CD14-positive monocyte (primary cell): ENCODE measurements at regions not wholly inside any gene's neighbourhood (a gene's known extent, or its start where the extent isn't known, plus 50 kb on each side); places are given as distances from the start of the nearest gene placed in this dataset.

Experiments used
- DNase-seq, 3 donors: peaks; one replicate each; pipeline ENCODE4 v3.0.0-alpha.2; 2011 to 2022
- H2AFZ ChIP-seq: 2 replicates; pipeline ENCODE4 v1.6.0; 2012; ENCODE audit warnings: mild to moderate bottlenecking, low read depth, low read length, inconsistent platforms; ENCODE audit not compliant: insufficient read depth, poor library complexity, severe bottlenecking
- H3K27ac ChIP-seq, 2 donors: 1 replicate in 1 of 2; 2 replicates in 1 of 2; pipeline ENCODE4 v1.5.1; 2012 to 2013; ENCODE audit warnings: low read length in 2 of 2, control low read depth in 1 of 2, inconsistent platforms in 1 of 2, low read depth in 1 of 2, mild to moderate bottlenecking in 1 of 2
- H3K27me3 ChIP-seq, 2 donors: one replicate each; pipeline versions ENCODE4 v1.6.0 to v1.6.1; 2011 to 2013; ENCODE audit warnings: low read length in 2 of 2; ENCODE audit not compliant: control insufficient read depth in 2 of 2, insufficient read depth in 2 of 2
- H3K36me3 ChIP-seq, 2 donors: replicated peaks in 1 of 2; 1 replicate in 1 of 2; 2 replicates in 1 of 2; pipeline versions ENCODE4 v1.5.1 to v1.6.1; 2012 to 2013; ENCODE audit warnings: low read length in 2 of 2, control low read depth in 1 of 2, inconsistent platforms in 1 of 2, mild to moderate bottlenecking in 1 of 2; ENCODE audit not compliant: insufficient read depth in 2 of 2, control insufficient read depth in 1 of 2
- H3K4me1 ChIP-seq, 2 donors: 1 replicate in 1 of 2; 2 replicates in 1 of 2; pipeline versions ENCODE4 v1.5.1 to v1.6.1; 2012 to 2013; ENCODE audit warnings: low read length in 2 of 2, control low read depth in 1 of 2, inconsistent platforms in 1 of 2, mild to moderate bottlenecking in 1 of 2, moderate library complexity in 1 of 2; ENCODE audit not compliant: insufficient read depth in 2 of 2, control insufficient read depth in 1 of 2
- H3K4me2 ChIP-seq: replicated peaks from 2 replicates; pipeline ENCODE3; 2012; ENCODE audit warnings: low read length, moderate library complexity, mild to moderate bottlenecking; ENCODE audit not compliant: poor library complexity, severe bottlenecking; ENCODE audit errors: extremely low read depth
- H3K4me3 ChIP-seq, 3 experiments: fragments of 200-600 bp in 1 of 3; sonication (generic) in 1 of 3; replicated peaks in 1 of 3; 1 replicate in 2 of 3; 2 replicates in 1 of 3; pipeline ENCODE4 v1.5.1; 2011 to 2013; ENCODE audit warnings: low read length in 3 of 3, mild to moderate bottlenecking in 3 of 3, control low read depth in 2 of 3, low read depth in 2 of 3, inconsistent platforms in 1 of 3, moderate library complexity in 1 of 3
- H3K79me2 ChIP-seq: 2 replicates; pipeline ENCODE4 v1.6.0; 2012; ENCODE audit warnings: mild to moderate bottlenecking, control low read depth, inconsistent platforms, low read length, moderate library complexity; ENCODE audit not compliant: insufficient read depth
- H3K9ac ChIP-seq: 2 replicates; pipeline ENCODE4 v1.6.0; 2017; ENCODE audit warnings: low read length, mild to moderate bottlenecking; ENCODE audit not compliant: insufficient read depth, poor library complexity, severe bottlenecking
- H3K9me3 ChIP-seq, 2 donors: replicated peaks in 1 of 2; 1 replicate in 1 of 2; 2 replicates in 1 of 2; pipeline versions ENCODE4 v1.5.1 to v1.6.1; 2012 to 2013; ENCODE audit warnings: low read length in 2 of 2, control low read depth in 1 of 2; ENCODE audit not compliant: control insufficient read depth in 1 of 2, insufficient read depth in 1 of 2
- H4K20me1 ChIP-seq: 2 replicates; pipeline ENCODE4 v1.6.0; 2012; ENCODE audit warnings: mild to moderate bottlenecking, low read length, control low read depth, moderate library complexity; ENCODE audit not compliant: insufficient read depth
- H3K27ac Mint-ChIP-seq, 7 donors: one replicate each; pipeline ENCODE4 v1.8.0; 2020; ENCODE audit warnings: mild to moderate bottlenecking in 7 of 7, mixed read lengths in 7 of 7, moderate library complexity in 6 of 7, inconsistent platforms in 2 of 7
- H3K27me3 Mint-ChIP-seq, 3 donors: one replicate each; pipeline ENCODE4 v1.8.0; 2021 to 2022; ENCODE audit warnings: low read depth in 3 of 3, mild to moderate bottlenecking in 3 of 3, mixed read lengths in 3 of 3, moderate library complexity in 3 of 3, inconsistent platforms in 1 of 3
- H3K36me3 Mint-ChIP-seq, 2 donors: one replicate each; pipeline ENCODE4 v1.8.0; 2020; ENCODE audit warnings: mixed read lengths in 2 of 2, inconsistent platforms in 1 of 2, mild to moderate bottlenecking in 1 of 2
- H3K4me1 Mint-ChIP-seq: one replicate; pipeline ENCODE4 v1.8.0; 2020; ENCODE audit warnings: mild to moderate bottlenecking, mixed read lengths
- H3K4me3 Mint-ChIP-seq, 2 donors: one replicate each; pipeline ENCODE4 v1.8.0; 2020; ENCODE audit warnings: mild to moderate bottlenecking in 2 of 2, mixed read lengths in 2 of 2, moderate library complexity in 1 of 2
- H3K9me3 Mint-ChIP-seq, 7 donors: one replicate each; pipeline ENCODE4 v1.8.0; 2020 to 2022; ENCODE audit warnings: mixed read lengths in 7 of 7, mild to moderate bottlenecking in 6 of 7, moderate library complexity in 6 of 7, inconsistent platforms in 2 of 7
- CTCF ChIP-seq: fragments of 200-600 bp; IDR thresholded peaks from one replicate; pipeline ENCODE4 v1.8.0; 2022; ENCODE audit warnings: antibody characterized with exemption, mild to moderate bottlenecking
- WGBS: methylation state at CpG from one replicate; pipeline ENCODE4 v1.1.5; 2013; ENCODE audit warnings: missing lambda C conversion rate; ENCODE audit not compliant: insufficient coverage; 5-methylcytosine and 5-hydroxymethylcytosine counted together
- intact Hi-C, 2 donors: fragments of 100-400 bp; cut with micrococcal nuclease; formaldehyde crosslinking; loops; one replicate each; pipeline versions ENCODE4 v1.15.0 to v1.15.1; 2023

GRCh38 chr5:3954633-3955032 lies 359.0 kb downstream of the IRX1 start:
- Histone ChIP-seq H4K20me1 (no peaks in the 10 kb centered on the region), H3K27me3 (no peaks in the 10 kb centered on the region), H3K36me3 (no peaks in the 10 kb centered on the region), H3K4me2 (no peak overlapping the region), H3K27ac (no peak overlapping the region), H3K9ac (no peak overlapping the region), H3K4me1 (no peaks in the 10 kb centered on the region), H3K79me2 (no peaks in the 10 kb centered on the region), H3K9me3 (peaks cover 9 to 16% of the 10 kb centered on the region in 2 donors), H2AFZ (no peak overlapping the region), H3K4me3 (no peak overlapping the region)
- H3K9me3 Mint-ChIP-seq = peaks cover 6 to 18% (median 11%) of the 10 kb centered on the region in 7 donors
- H3K27ac Mint-ChIP-seq = peak overlapping the region in 1 of 7 donors; percentile 15
- H3K27me3 Mint-ChIP-seq = peaks cover 0 to 2% (median 2%) of the 10 kb centered on the region in 3 donors
- intact Hi-C loops = no loop called here
- TF ChIP-seq CTCF = no peak
- DNase-seq = no peak
- H3K36me3 Mint-ChIP-seq = no peaks in the 10 kb centered on the region
- no CpG with 5 or more reads among the region's 6 CpGs for WGBS
- H3K4me3 Mint-ChIP-seq = no peak overlapping the region
- H3K4me1 Mint-ChIP-seq = no peaks in the 10 kb centered on the region

GRCh38 chr5:3957658-3958057 lies 362.0 kb downstream of the IRX1 start:
- no peak overlapping the region for H3K9ac ChIP-seq
- peaks cover 9 to 28% (median 19%) of the 10 kb centered on the region in 7 donors for H3K9me3 Mint-ChIP-seq
- H3K36me3 ChIP-seq = no peaks in the 10 kb centered on the region
- H3K9me3 ChIP-seq = peaks cover 9 to 34% of the 10 kb centered on the region in 2 donors
- no peak overlapping the region for H3K27ac Mint-ChIP-seq
- H3K4me2 ChIP-seq = no peak overlapping the region
- TF ChIP-seq CTCF = no peak
- 78% methylated on average over 6 of the region's 7 CpGs for WGBS
- DNase-seq = no peak
- H3K79me2 ChIP-seq = no peaks in the 10 kb centered on the region
- H2AFZ ChIP-seq = no peak overlapping the region
- H3K27me3 Mint-ChIP-seq = peaks cover 1 to 5% (median 3%) of the 10 kb centered on the region in 3 donors
- H3K27me3 ChIP-seq = no peaks in the 10 kb centered on the region
- no peaks in the 10 kb centered on the region for H4K20me1 ChIP-seq
- H3K4me1 ChIP-seq = no peaks in the 10 kb centered on the region
- no peak overlapping the region for H3K4me3 Mint-ChIP-seq
- no peak overlapping the region for H3K4me3 ChIP-seq
- H3K4me1 Mint-ChIP-seq = no peaks in the 10 kb centered on the region
- H3K36me3 Mint-ChIP-seq = no peaks in the 10 kb centered on the region
- intact Hi-C loops = no loop called here
- H3K27ac ChIP-seq = no peak overlapping the region
